ENCODE measurements at regions not wholly inside any gene's neighbourhood (a gene's known extent, or its start where the extent isn't known, plus 50 kb on each side); places are given as distances from the start of the nearest gene placed in this dataset.

- TF ChIP-seq ZNF565 (CRISPR knock-in tag; conservative IDR thresholded peaks at IDR 0.05; ENCODE audit: low read depth) (no peak), TOX (CRISPR knock-in tag; IDR thresholded peaks at IDR 0.05; ENCODE audit: borderline replicate concordance) (no peak), ZFP30 (CRISPR knock-in tag; IDR thresholded peaks at IDR 0.05) (no peak), GLIS3 (CRISPR knock-in tag; IDR thresholded peaks at IDR 0.05) (no peak), ZNF8 (CRISPR knock-in tag; IDR thresholded peaks at IDR 0.05) (no peak), CSRNP3 (CRISPR knock-in tag; IDR thresholded peaks at IDR 0.05) (no peak), POU6F1 (CRISPR knock-in tag; IDR thresholded peaks at IDR 0.05; ENCODE audit: borderline replicate concordance, low read depth) (no peak), TSHZ2 (CRISPR knock-in tag; IDR thresholded peaks at IDR 0.05) (no peak), ARNTL (CRISPR knock-in tag; IDR thresholded peaks at IDR 0.05; ENCODE audit: borderline replicate concordance, low read depth) (no peak), PATZ1 (CRISPR knock-in tag; IDR thresholded peaks at IDR 0.05; ENCODE audit: borderline replicate concordance) (no peak), TCF4 (CRISPR knock-in tag; IDR thresholded peaks at IDR 0.05; ENCODE audit: borderline replicate concordance) (no peak)
Observed at GRCh38 chr5:174342696-174343095, 297.2 kb downstream of the NSG2 start.

All from SK-N-SH treated with all-trans-retinoic acid at 6 μM for 48 hours (cell line).